BLaER1 treated with 17β-estradiol and CSF1 and Interleukin-3, amounts not matched to agents 10 nM and 100 nM (cell line): ENCODE measurements at regions not wholly inside any gene's neighbourhood (a gene's known extent, or its start where the extent isn't known, plus 50 kb on each side); places are given as distances from the start of the nearest gene placed in this dataset.
"Not testable (repeated sequence)": the region's sequence is repeated elsewhere in the genome, so short reads cannot be mapped to it uniquely, and the experiment has no call there.

Experiments
- H3K27ac ChIP-seq, 11 experiments: shearing (Covaris generic); formaldehyde crosslinking; 2 replicates each; pipeline ENCODE4 v1.8.1; 2022
- H3K27me3 ChIP-seq, 11 experiments: shearing (Covaris generic); formaldehyde crosslinking; 2 replicates each; pipeline ENCODE4 v1.8.1; 2022
- H3K36me3 ChIP-seq, 11 experiments: shearing (Covaris generic); formaldehyde crosslinking; 2 replicates each; pipeline ENCODE4 v1.8.1; 2022
- H3K4me1 ChIP-seq, 10 experiments: shearing (Covaris generic); formaldehyde crosslinking; 2 replicates each; pipeline ENCODE4 v1.8.1; 2022
- H3K4me2 ChIP-seq, 11 experiments: shearing (Covaris generic); formaldehyde crosslinking; 2 replicates each; pipeline ENCODE4 v1.8.1; 2022
- H3K4me3 ChIP-seq, 10 experiments: shearing (Covaris generic); formaldehyde crosslinking; 2 replicates each; pipeline ENCODE4 v1.8.1; 2022
- H3K9ac ChIP-seq, 11 experiments: shearing (Covaris generic); formaldehyde crosslinking; 2 replicates each; pipeline ENCODE4 v1.8.1; 2022
- H3K9me3 ChIP-seq, 11 experiments: shearing (Covaris generic); formaldehyde crosslinking; replicated peaks in 1 of 11; 2 replicates each; pipeline ENCODE4 v1.8.1; 2022
- H4K20me1 ChIP-seq, 11 experiments: shearing (Covaris generic); formaldehyde crosslinking; 2 replicates each; pipeline ENCODE4 v1.8.1; 2022
- Cebpa-rat ChIP-seq, 11 experiments: shearing (Covaris generic); IDR thresholded peaks; 2 replicates each; pipeline ENCODE4 v1.8.1; 2022

DNA sequence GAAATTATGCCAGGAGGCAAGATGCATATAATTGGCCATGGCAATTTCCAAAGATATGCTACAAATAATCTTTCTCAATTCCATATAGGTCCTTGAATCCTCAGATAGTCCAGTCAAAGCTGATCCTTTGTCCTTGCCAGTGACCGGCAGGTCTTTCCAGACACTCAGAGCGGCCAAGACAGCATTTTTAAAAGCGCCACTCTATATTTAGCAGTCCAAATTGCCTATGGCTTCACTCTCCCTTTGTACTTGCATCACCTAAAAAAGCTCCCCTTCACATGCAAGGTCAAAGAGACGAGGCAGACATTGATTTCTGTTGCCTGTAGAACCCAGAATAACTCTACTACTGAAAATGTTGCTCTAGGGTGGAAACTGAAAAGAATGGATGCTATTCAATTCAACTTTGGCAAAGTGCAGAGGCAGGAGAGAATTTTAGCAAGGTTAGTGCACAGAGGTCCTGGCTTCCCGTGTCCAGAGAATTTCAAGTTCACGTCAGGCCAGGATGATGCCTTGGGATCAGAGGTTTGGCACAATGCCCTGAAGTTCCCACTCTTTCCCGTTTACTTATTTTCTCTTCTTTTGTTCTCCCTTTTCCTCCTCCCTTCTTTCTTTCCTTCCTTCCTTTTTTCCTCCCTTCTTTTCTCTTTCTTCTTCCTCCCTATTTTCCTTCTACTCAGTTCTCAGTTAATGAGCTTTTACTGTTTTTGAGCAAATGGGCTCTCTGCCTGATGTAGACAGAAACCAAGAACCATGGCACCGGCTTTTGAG lies 108.5 kb downstream of the KCNK1 start:
- Histone ChIP-seq H4K20me1 (no peaks in the 10 kb centered on the region), H3K4me3 (no peak overlapping the region), H3K9ac (no peak overlapping the region), H3K36me3 (no peaks in the 10 kb centered on the region), H3K4me2 (peak overlapping the region in 3 of 11 experiments; percentile 43 to 51 (median 45); a peak in 5 of 22 replicates), H3K4me1 (peaks cover 0 to 32% (median 3%) of the 10 kb centered on the region in 10 experiments; a peak in 9 of 20 replicates), H3K27ac (no peak overlapping the region), H3K27me3 (no peaks in the 10 kb centered on the region), H3K9me3 (peaks cover 9 to 21% (median 11%) of the 10 kb centered on the region in 11 experiments; a peak in 20 of 22 replicates)
- TF ChIP-seq Cebpa-rat (IDR thresholded peaks at IDR 0.05): no peak

DNA sequence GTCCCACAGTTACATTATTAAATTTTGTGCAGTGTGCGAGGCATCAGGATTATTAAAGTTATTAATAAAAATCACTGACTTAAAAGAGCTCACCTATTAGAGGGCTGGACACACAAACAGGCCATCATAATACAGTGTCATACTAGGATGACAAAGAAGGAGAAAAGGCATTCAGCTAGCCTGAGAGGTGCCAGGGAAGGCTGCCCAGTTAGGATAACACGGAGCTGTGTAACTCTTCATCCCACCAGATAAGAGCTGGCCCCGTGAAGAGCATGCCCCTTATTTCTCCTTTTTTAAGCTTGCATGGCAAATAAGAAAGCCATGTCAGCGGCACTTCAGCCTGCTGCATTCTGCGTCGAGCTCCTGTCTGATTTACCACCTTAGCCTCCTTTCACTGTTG lies 109.5 kb downstream of the KCNK1 start:
- Histone ChIP-seq H3K27ac (no peak overlapping the region), H3K27me3 (no peaks in the 10 kb centered on the region), H3K9ac (no peak overlapping the region), H3K4me2 (no peak overlapping the region), H3K4me1 (peaks cover 0 to 32% (median 3%) of the 10 kb centered on the region in 10 experiments; a peak in 9 of 20 replicates), H3K36me3 (no peaks in the 10 kb centered on the region), H4K20me1 (no peaks in the 10 kb centered on the region), H3K4me3 (no peak overlapping the region), H3K9me3 (peaks cover 9 to 21% (median 11%) of the 10 kb centered on the region in 11 experiments; a peak in 20 of 22 replicates)
- no peak for TF ChIP-seq Cebpa-rat (IDR thresholded peaks at IDR 0.05)

DNA sequence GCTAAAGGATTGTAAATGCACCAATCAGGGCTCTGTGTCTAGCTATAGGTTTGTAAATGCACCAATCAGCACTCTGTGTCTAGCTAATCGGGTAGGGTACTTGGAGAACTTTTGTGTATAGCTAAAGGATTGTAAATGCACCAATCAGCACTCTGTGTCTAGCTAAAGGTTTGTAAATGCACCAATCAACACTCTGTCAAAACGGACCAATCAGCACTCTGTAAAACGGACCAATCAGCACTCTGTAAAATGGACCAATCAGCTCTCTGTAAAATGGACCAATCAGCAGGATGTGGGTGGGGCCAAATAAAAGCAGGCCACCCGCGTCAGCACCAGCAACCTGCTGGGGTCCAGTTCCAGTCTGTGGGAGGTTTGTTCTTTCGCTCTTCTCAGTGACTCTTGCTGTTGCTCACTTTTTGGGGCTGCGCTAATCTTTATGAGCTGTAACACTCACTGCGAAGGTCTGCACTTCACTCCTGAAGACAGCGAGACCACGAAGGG lies 110.3 kb downstream of the KCNK1 start:
- H3K4me2 ChIP-seq, H3K9ac ChIP-seq, H4K20me1 ChIP-seq, H3K36me3 ChIP-seq, H3K27me3 ChIP-seq, H3K4me3 ChIP-seq, H3K27ac ChIP-seq: not testable (repeated sequence)
- H3K4me1 ChIP-seq: peaks cover 0 to 32% (median 3%) of the 10 kb centered on the region in 10 experiments; a peak in 9 of 20 replicates
- H3K9me3 ChIP-seq: peaks cover 9 to 21% (median 11%) of the 10 kb centered on the region in 11 experiments; a peak in 20 of 22 replicates

DNA sequence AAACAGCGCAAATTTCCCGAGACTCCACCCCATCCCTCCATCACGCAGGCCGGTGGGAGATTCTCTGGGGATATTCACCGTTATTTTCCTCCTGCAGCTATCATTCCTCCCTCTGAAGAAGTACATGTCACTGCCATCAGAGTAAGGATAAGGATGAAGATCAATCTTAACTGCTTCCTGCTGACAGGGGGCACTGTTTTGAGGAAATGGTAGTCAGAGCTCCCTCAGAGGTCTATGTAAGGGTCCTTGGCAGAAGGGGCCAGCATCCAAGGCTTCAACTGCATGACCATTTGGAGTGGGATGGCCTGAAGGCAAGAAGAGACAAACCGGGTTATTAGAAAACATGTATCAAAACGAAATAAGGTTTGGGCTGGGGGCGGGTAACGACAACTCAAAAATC lies 111.5 kb downstream of the KCNK1 start:
- Histone ChIP-seq H3K9ac (no peak overlapping the region), H3K27ac (no peak overlapping the region), H3K27me3 (no peaks in the 10 kb centered on the region), H3K4me2 (no peak overlapping the region), H3K4me3 (no peak overlapping the region), H3K4me1 (peaks cover 0 to 27% (median 3%) of the 10 kb centered on the region in 10 experiments; a peak in 9 of 20 replicates), H3K9me3 (peaks cover 9 to 21% (median 11%) of the 10 kb centered on the region in 11 experiments; a peak in 20 of 22 replicates), H4K20me1 (no peaks in the 10 kb centered on the region), H3K36me3 (no peaks in the 10 kb centered on the region)
- TF ChIP-seq Cebpa-rat (IDR thresholded peaks at IDR 0.05): no peak

DNA sequence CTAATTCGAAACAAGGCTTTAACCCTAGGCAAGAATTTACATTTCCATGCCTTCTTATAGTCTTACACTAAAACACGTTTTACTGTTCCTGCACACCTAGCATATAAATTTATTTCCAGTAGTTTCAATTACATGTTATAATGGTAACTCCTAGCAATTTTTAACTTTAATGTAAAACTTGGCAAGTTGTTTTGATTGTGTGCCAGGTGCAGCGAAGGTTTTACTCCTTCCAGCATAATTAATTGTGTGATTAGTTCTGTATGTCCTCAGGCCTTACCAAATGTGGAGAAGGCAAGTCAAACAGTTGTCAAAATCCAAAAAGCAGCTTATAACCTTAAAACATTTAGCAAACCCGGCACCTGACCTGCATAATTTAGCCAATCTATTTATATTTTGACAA lies 114.8 kb downstream of the KCNK1 start:
- Histone ChIP-seq H3K9ac (no peak overlapping the region), H3K27me3 (no peaks in the 10 kb centered on the region), H3K27ac (no peak overlapping the region), H4K20me1 (no peaks in the 10 kb centered on the region), H3K9me3 (peaks cover 8 to 18% (median 10%) of the 10 kb centered on the region in 11 experiments; a peak in 20 of 22 replicates), H3K4me3 (no peak overlapping the region), H3K36me3 (no peaks in the 10 kb centered on the region), H3K4me2 (no peak overlapping the region), H3K4me1 (no peaks in the 10 kb centered on the region)
- no peak for TF ChIP-seq Cebpa-rat (IDR thresholded peaks at IDR 0.05)

- H3K4me2 ChIP-seq: no peak overlapping the region
- H3K4me3 ChIP-seq: no peak overlapping the region
- no peak overlapping the region for H3K9ac ChIP-seq
- no peaks in the 10 kb centered on the region for H3K36me3 ChIP-seq
- no peaks in the 10 kb centered on the region for H3K4me1 ChIP-seq
- no peak overlapping the region for H3K27ac ChIP-seq
- H3K27me3 ChIP-seq: no peaks in the 10 kb centered on the region
- no peak for TF ChIP-seq Cebpa-rat (IDR thresholded peaks at IDR 0.05)
- H4K20me1 ChIP-seq: no peaks in the 10 kb centered on the region
- 0 out of 22 replicates have a peak, but pooled peaks cover 0 to 1% (median 0%) of the 10 kb centered on the region in 11 experiments for H3K9me3 ChIP-seq
These were observed 116.5 kb downstream of the KCNK1 start for GRCh38 chr1:233730380-233730779.

- H3K9ac ChIP-seq: no peak overlapping the region
- H3K4me1 ChIP-seq: no peaks in the 10 kb centered on the region
- no peaks in the 10 kb centered on the region for H3K9me3 ChIP-seq
- no peak overlapping the region for H3K27ac ChIP-seq
- H3K4me3 ChIP-seq: no peak overlapping the region
- H4K20me1 ChIP-seq: no peaks in the 10 kb centered on the region
- no peaks in the 10 kb centered on the region for H3K27me3 ChIP-seq
- H3K36me3 ChIP-seq: no peaks in the 10 kb centered on the region
- no peak overlapping the region for H3K4me2 ChIP-seq
- TF ChIP-seq Cebpa-rat (IDR thresholded peaks at IDR 0.05): no peak
These were observed 116.9 kb downstream of the KCNK1 start for GRCh38 chr1:233730809-233731208.

GRCh38 chr1:233732206-233732605 lies 118.3 kb downstream of the KCNK1 start:
- Histone ChIP-seq H3K4me3 (no peak overlapping the region), H3K4me2 (no peak overlapping the region), H4K20me1 (no peaks in the 10 kb centered on the region), H3K27ac (no peak overlapping the region), H3K27me3 (no peaks in the 10 kb centered on the region), H3K4me1 (no peaks in the 10 kb centered on the region), H3K9me3 (no peaks in the 10 kb centered on the region), H3K9ac (no peak overlapping the region), H3K36me3 (no peaks in the 10 kb centered on the region)
- TF ChIP-seq Cebpa-rat (IDR thresholded peaks at IDR 0.05): no peak

DNA sequence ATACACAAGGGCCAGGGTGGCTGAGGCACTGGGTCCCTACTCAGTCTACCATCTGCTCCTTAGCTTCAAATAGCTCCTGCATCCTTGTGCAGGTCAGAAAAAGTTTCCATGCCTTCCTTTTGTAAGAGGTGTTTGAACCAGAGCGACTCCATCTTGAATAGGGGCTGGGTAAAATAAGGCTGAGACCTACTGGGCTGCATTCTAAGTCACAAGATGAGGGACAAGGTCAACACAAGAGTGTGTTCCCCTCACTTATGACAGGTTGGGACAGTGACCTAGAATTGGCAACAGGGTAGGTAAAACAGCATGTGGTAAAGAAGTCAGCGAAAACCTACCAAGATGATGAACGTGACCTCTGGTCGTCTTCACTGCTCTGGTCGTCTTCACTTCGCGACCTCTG lies 120.5 kb downstream of the KCNK1 start:
- no peaks in the 10 kb centered on the region for H3K36me3 ChIP-seq
- no peaks in the 10 kb centered on the region for H3K4me1 ChIP-seq
- no peak overlapping the region for H3K9ac ChIP-seq
- H3K4me3 ChIP-seq: no peak overlapping the region
- no peaks in the 10 kb centered on the region for H3K9me3 ChIP-seq
- no peak overlapping the region for H3K27ac ChIP-seq
- H4K20me1 ChIP-seq: no peaks in the 10 kb centered on the region
- no peak for TF ChIP-seq Cebpa-rat (IDR thresholded peaks at IDR 0.05)
- no peaks in the 10 kb centered on the region for H3K27me3 ChIP-seq
- no peak overlapping the region for H3K4me2 ChIP-seq

DNA sequence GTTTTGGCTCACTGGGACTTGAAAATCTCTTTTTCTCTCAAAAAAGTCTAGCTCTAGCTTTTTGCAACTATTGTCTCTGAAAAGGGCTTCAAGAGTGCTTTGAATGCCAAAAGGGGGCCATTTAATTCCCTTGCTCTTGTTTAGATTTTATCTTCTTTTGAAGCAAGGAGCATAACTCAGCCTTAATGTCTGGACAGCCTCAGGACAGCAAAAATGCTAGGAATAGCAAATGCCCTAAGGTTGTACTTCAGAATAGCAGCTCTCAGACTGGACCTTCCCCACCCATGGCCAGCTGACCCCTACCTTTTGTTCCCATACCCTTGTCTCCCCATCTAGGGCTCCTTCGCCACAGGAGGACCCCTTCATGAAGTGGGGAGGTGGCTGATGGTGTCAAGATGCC lies 121.4 kb downstream of the KCNK1 start:
- Histone ChIP-seq H3K9ac (no peak overlapping the region), H3K4me3 (no peak overlapping the region), H4K20me1 (no peaks in the 10 kb centered on the region), H3K9me3 (no peaks in the 10 kb centered on the region), H3K4me2 (no peak overlapping the region), H3K27me3 (no peaks in the 10 kb centered on the region), H3K27ac (no peak overlapping the region), H3K36me3 (no peaks in the 10 kb centered on the region), H3K4me1 (no peaks in the 10 kb centered on the region)
- TF ChIP-seq Cebpa-rat (IDR thresholded peaks at IDR 0.05): no peak
